Memory B cell (primary cell): ENCODE measurements at regions not wholly inside any gene's neighbourhood (a gene's known extent, or its start where the extent isn't known, plus 50 kb on each side); places are given as distances from the start of the nearest gene placed in this dataset.

Experiments used
- ATAC-seq: fragments of 150-1000 bp; cut with Tn5 transposase; 2 replicates; pipeline ENCODE4 v1.10.0; 2021; ENCODE audit warnings: low read depth, mild to moderate bottlenecking, moderate library complexity
- DNase-seq, 2 donors: peaks; one replicate each; pipeline ENCODE4 v3.0.0; 2022; ENCODE audit warnings: low spot score in 2 of 2
- H3K27ac Mint-ChIP-seq: one replicate; pipeline ENCODE4 v1.8.0; 2022; ENCODE audit warnings: mild to moderate bottlenecking, moderate library complexity, mixed read lengths
- H3K27me3 Mint-ChIP-seq: one replicate; pipeline ENCODE4 v1.8.0; 2022; ENCODE audit warnings: mixed read lengths
- H3K36me3 Mint-ChIP-seq: one replicate; pipeline ENCODE4 v1.8.0; 2022; ENCODE audit warnings: mild to moderate bottlenecking, mixed read lengths
- H3K4me1 Mint-ChIP-seq: one replicate; pipeline ENCODE4 v1.8.0; 2022; ENCODE audit warnings: mixed read lengths
- H3K4me3 Mint-ChIP-seq: one replicate; pipeline ENCODE4 v1.8.0; 2022; ENCODE audit warnings: mild to moderate bottlenecking, moderate library complexity, mixed read lengths
- H3K9me3 Mint-ChIP-seq: one replicate; pipeline ENCODE4 v1.8.0; 2022; ENCODE audit warnings: mixed read lengths

DNA sequence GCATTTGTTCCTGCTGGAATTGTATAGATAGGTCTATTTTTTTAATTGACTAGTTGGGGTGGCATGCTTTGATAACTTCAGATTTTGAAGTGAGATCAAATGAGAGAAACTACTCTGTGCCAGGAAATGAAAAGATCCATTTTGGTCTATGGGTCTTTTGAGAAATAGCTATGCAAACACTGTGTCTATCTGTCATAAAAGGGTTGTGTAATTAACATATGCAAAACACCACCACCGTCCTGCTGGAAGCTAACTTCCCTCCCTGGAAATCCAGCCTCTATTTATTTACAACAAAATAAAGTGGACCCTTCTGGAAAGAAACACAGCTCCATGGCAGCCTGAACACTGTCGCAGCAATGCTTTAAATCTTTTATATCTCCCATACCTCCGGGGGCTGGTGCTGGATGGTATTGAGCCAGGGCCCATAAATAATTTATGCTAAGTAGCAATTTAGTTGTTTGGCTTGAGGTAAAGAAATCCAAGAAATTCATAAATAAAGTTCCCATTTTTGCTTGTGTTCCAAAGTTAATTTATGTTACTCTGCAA is 244.2 kb upstream of the POU3F2 start:
- no peak overlapping the region for H3K4me3 Mint-ChIP-seq

DNA sequence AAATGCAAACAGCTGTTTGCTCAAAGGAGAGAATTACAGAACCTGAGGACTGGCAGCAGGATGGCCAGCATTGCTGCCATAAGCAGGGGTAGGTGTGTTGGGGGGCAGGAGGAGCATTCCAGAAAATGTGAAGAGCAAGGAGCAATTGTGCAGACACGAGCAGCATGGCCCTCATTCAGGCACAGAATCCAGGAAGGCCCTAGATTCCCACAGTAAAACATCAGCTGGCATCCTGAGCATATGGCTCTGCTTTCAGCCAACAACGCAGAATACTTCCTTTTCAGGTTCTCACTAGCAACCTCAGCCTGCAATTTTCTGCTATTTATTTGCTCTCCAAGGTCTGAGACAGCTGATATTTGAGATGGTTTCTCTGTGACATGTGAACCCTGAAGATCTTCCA is 243.4 kb upstream of the POU3F2 start:
- Mint-ChIP-seq H3K27ac (no peak overlapping the region), H3K27me3 (peaks cover 2% of the 10 kb centered on the region), H3K36me3 (no peaks in the 10 kb centered on the region), H3K9me3 (peaks cover 2% of the 10 kb centered on the region), H3K4me3 (no peak overlapping the region), H3K4me1 (no peaks in the 10 kb centered on the region)
- no peak for ATAC-seq
- no peak for DNase-seq

More for the DNA sequence above, 244.2 kb upstream of the POU3F2 start:
- Mint-ChIP-seq H3K4me1 (no peaks in the 10 kb centered on the region), H3K36me3 (no peaks in the 10 kb centered on the region), H3K27ac (no peak overlapping the region), H3K9me3 (no peaks in the 10 kb centered on the region), H3K27me3 (peaks cover 2% of the 10 kb centered on the region)
- DNase-seq, result no peak
- ATAC-seq, result no peak

DNA sequence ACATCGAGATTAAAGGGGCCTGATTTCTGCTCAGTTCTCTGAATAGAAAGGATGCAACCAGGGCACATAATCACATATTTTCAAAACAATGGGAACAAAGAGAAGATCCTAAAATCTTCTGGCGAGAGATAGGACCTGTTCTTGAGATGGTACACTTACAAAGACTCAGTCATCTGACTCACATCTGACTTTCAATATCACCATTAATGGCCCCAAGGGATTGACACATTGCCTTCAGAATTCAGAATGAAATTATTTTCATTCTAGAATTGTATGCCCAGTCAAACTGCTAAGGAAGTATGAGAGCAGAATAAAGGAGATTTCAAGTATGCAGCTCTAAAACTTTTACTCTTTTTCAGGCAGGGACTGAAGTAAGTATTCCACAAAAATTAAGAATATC is 240.7 kb upstream of the POU3F2 start:
- no peaks in the 10 kb centered on the region for H3K36me3 Mint-ChIP-seq
- DNase-seq, result no peak
- H3K27ac Mint-ChIP-seq, result no peak overlapping the region
- no peak overlapping the region for H3K4me3 Mint-ChIP-seq
- H3K27me3 Mint-ChIP-seq, result no peaks in the 10 kb centered on the region
- no peaks in the 10 kb centered on the region for H3K4me1 Mint-ChIP-seq
- ATAC-seq, result no peak
- H3K9me3 Mint-ChIP-seq, result peaks cover 2% of the 10 kb centered on the region

DNA sequence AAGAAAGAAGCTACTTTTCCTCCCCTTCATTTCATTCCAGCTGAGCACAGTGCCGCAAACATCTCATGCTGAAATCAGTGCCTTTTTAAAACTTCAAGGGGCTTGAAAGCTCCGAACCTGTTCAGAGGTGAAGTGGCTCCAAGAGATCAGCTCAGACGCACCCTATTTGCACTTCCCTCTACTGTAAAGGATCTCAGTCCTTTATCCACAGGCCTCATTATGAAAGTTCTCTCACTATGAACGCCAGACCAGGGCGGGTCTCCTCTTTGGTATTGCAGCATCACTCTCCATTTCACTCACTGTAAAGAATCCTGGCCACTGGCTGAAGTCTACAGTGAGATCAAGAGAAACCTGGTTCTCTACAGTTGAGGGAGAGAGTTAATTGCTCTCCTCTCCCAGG is 232.7 kb upstream of the POU3F2 start:
- Mint-ChIP-seq H3K4me3 (no peak overlapping the region), H3K4me1 (no peaks in the 10 kb centered on the region), H3K27ac (no peak overlapping the region), H3K9me3 (peaks cover 3% of the 10 kb centered on the region), H3K36me3 (no peaks in the 10 kb centered on the region), H3K27me3 (peaks cover 3% of the 10 kb centered on the region)
- no peak for ATAC-seq
- DNase-seq, result no peak

DNA sequence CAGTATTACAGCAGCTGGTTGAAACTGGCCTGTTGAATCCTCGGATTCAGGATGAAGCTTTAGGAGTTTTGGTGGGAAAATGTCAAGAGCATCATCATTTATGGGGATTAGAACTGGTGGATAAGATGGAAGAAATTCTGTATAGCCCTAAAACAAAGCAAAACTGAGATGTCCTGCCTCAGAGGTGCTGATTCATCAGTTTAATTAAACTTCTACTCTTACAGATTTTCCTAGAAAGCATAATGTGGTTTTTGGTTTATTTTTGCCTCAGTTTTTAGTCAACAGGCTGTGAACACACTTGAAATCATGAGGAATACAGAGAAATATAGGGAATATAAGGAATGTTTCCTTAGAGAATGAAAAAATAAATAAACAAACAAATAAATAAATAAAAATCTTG is 228.7 kb upstream of the POU3F2 start:
- H3K27ac Mint-ChIP-seq, result no peak overlapping the region
- H3K4me1 Mint-ChIP-seq, result no peaks in the 10 kb centered on the region
- H3K4me3 Mint-ChIP-seq, result no peak overlapping the region
- ATAC-seq (no peak), DNase-seq (no peak)
- no peaks in the 10 kb centered on the region for H3K36me3 Mint-ChIP-seq
- H3K27me3 Mint-ChIP-seq, result peaks cover 3% of the 10 kb centered on the region
- peaks cover 4% of the 10 kb centered on the region for H3K9me3 Mint-ChIP-seq

DNA sequence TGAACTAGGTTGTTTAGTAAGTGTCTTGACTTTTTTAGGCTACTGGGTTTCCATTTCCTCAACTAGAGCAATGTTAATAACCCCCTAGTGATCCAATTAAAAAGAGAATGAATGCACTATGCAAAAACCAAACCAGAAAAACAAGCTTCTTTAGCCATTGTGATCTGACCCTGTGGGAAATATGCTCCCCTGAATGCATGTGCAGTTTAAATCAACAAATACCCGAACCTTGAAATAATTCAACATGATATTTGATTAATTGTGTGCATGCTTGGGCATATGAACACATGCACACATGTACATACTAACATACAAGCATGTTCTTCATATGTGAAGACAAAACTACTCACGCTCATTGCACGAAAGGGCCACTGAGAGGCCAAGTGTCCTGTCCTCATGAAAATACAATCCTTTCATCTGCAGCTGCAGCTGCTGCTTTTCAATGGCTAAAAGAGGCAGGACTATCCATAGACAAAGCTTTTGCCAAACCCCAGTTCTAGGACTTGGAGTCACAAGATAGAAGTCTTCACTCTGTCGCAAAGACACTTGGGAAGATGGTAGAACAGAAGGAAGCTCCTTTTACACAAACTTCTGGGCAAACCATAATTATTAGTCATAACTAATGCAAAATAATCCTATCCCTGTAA is 207.1 kb upstream of the POU3F2 start:
- DNase-seq (no peak), ATAC-seq (no peak)
- Mint-ChIP-seq H3K27ac (no peak overlapping the region), H3K4me1 (no peaks in the 10 kb centered on the region), H3K9me3 (peaks cover 2% of the 10 kb centered on the region), H3K27me3 (no peaks in the 10 kb centered on the region), H3K4me3 (no peak overlapping the region), H3K36me3 (no peaks in the 10 kb centered on the region)

DNA sequence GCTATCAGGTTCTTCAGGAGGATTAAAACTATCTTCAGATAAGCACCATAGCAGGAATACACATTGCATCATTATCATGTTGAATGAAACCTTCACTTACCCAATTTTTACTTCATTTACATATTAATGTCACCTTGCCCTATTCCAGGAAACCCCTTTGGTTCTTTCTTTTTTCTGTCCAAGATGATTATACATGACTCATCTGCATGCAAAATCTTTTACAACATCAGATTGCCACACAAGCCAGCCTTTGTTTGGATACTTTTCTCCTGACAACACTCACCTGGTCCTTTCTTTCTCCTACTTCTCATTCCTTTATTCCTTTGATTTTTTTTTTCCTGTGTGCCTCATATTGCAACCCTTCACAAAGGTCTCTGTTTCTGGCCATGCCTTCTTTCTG is 200.5 kb upstream of the POU3F2 start:
- Mint-ChIP-seq H3K27me3 (no peaks in the 10 kb centered on the region), H3K36me3 (no peaks in the 10 kb centered on the region), H3K27ac (no peak overlapping the region), H3K4me1 (no peaks in the 10 kb centered on the region), H3K9me3 (no peaks in the 10 kb centered on the region), H3K4me3 (no peak overlapping the region)
- no peak for ATAC-seq
- DNase-seq, result no peak

DNA sequence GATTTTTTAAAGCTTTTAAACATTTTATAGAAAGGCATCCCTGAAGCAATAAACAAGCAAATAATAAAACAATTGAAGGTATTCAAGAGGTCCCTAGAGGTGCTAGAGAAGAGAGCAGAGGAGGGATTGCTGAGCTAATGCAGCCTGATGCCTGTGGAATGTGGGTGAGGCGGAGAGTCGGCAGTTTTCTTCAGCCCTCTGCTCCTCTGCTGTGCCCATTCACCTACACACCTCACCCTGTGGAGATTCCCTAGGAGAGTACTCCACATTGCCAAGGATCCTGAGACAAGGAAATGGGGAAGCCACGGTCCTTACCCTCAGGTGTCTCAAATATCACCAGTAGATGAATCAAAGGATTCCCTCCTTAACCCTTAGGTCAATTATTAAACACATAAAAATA is 199.8 kb upstream of the POU3F2 start:
- H3K27me3 Mint-ChIP-seq, result no peaks in the 10 kb centered on the region
- no peak for DNase-seq
- no peak overlapping the region for H3K4me3 Mint-ChIP-seq
- no peaks in the 10 kb centered on the region for H3K4me1 Mint-ChIP-seq
- ATAC-seq, result no peak
- no peaks in the 10 kb centered on the region for H3K9me3 Mint-ChIP-seq
- no peak overlapping the region for H3K27ac Mint-ChIP-seq
- H3K36me3 Mint-ChIP-seq, result no peaks in the 10 kb centered on the region

DNA sequence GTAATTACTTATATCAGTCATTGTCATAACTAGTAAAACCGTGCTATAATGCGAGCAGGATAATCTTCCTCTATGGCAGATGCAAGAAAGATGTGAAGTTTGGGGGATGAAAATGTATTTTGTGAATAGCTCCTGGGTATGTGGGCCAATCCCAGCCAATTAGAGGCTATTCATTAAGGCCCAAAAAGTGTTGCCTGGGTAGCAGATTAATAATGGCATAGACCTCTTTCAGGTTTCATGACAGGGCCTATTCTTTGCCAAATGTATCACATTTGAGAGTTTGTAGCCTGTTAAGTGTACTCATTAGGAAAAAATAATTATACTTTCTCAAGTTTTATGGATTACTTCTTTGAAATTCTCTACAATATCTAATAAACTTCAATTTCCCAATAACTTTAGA is 199.2 kb upstream of the POU3F2 start:
- DNase-seq (no peak), ATAC-seq (no peak)
- no peak overlapping the region for H3K27ac Mint-ChIP-seq
- H3K4me1 Mint-ChIP-seq, result no peaks in the 10 kb centered on the region
- no peaks in the 10 kb centered on the region for H3K36me3 Mint-ChIP-seq
- H3K27me3 Mint-ChIP-seq, result no peaks in the 10 kb centered on the region
- no peaks in the 10 kb centered on the region for H3K9me3 Mint-ChIP-seq
- H3K4me3 Mint-ChIP-seq, result no peak overlapping the region

DNA sequence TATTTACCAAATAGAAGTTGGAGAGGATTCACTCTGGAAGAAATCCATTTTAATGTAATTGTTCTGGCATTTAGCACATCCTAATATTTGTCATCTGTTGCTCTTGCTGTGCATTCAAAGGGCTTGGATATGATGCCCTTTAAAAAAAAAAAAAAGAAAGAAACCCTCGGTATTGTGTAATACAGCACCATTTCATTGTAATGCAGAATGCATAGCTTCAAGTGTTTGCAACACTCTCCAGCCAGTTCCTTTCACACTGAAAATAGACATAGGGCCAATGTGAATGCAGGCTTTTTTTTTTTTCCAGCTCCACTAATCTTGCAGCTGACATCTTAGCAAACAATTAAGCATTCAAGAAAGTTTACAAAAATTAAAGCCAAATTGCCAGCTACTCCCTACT is 197.4 kb upstream of the POU3F2 start:
- H3K27me3 Mint-ChIP-seq, result no peaks in the 10 kb centered on the region
- no peak overlapping the region for H3K4me3 Mint-ChIP-seq
- ATAC-seq (no peak), DNase-seq (no peak)
- H3K27ac Mint-ChIP-seq, result no peak overlapping the region
- no peaks in the 10 kb centered on the region for H3K9me3 Mint-ChIP-seq
- no peaks in the 10 kb centered on the region for H3K36me3 Mint-ChIP-seq
- no peaks in the 10 kb centered on the region for H3K4me1 Mint-ChIP-seq

DNA sequence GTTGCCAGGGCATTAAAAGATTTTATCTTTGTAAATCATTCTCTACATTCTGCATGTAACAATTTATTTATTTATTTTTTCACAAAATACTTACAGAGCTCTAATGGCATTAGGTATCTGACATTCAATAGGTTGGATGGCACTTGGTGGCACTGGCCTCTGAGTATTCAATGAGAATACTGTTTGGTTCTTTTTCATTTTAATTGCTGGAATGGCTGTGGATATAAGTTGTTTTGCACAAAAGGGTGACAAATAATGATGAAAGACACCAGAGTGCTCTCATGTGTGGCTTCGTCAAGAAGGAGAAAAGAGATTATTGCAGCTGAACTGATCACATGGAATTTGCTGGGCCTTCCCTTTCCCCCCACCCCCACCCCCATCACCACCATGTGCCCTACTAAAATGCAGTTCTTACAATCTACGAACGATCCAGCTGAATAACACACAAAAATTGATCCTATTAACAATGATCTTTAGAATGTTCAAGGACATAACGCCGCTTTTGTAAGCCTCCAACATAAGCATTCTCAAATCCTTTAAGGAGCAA is 195.2 kb upstream of the POU3F2 start:
- Mint-ChIP-seq H3K4me3 (no peak overlapping the region), H3K4me1 (no peaks in the 10 kb centered on the region)
- no peak for ATAC-seq

DNA sequence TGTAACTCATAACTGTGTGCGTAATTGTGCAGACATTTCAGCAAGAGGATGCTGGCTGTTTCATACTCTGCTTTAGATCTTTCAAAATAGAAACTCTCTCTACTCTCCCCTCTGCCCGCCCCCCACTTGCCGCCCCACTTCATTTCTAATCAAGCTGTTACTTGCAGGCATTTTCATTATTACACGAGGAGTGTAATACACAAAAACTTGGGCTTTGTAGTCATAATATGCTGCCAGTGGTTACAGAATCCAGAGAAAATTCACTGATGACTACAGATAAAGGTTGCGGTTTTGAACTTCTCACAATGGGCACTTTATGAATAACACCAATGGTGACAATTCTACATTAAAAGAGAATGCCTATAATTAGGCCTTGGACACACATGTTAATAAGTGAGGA is 194.0 kb upstream of the POU3F2 start:
- Mint-ChIP-seq H3K36me3 (no peaks in the 10 kb centered on the region), H3K4me1 (no peaks in the 10 kb centered on the region), H3K4me3 (no peak overlapping the region), H3K27ac (no peak overlapping the region), H3K9me3 (no peaks in the 10 kb centered on the region), H3K27me3 (no peaks in the 10 kb centered on the region)
- DNase-seq, result no peak
- ATAC-seq, result no peak

More for the DNA sequence above, 195.2 kb upstream of the POU3F2 start:
- H3K9me3 Mint-ChIP-seq, result no peaks in the 10 kb centered on the region
- no peaks in the 10 kb centered on the region for H3K36me3 Mint-ChIP-seq
- H3K27ac Mint-ChIP-seq, result no peak overlapping the region
- no peak for DNase-seq
- H3K27me3 Mint-ChIP-seq, result no peaks in the 10 kb centered on the region

DNA sequence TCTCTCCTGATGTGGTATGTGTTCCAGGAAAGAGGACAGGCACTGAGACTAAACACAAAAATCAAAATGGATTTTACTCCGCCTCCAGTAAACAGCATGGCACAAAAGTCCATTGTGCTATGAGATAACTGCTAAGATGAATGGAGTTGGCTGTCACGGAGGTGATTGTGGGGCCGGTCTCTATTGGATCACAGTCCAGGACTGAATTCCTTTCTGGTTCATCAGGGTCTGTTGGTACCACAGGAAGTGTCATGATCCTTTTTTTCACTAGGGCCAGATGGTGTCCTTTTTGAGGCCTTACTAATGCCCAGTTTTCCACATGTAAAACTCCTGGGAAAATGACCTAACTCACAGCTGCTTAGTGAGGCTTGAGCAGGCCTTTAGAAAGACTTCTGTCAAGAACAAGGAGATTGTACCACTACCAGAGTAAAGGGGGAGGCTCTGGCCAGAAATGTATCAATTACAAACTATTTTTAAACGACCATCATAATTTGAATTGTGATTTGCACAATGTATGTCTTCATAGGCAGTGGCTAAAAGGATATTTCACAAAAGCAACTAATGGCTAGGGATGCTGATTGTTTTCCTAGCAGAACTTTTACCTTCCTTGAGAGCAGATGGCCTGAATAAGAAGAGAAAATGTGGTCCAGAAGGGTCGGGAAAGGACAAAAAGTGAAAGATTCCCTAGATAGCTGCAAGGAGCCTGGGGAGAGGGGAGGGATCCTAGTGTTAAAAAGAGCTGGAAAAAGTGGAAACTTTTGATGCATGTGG is 192.2 kb upstream of the POU3F2 start:
- H3K36me3 Mint-ChIP-seq, result no peaks in the 10 kb centered on the region
- H3K27ac Mint-ChIP-seq, result no peak overlapping the region
- H3K4me3 Mint-ChIP-seq, result no peak overlapping the region
- no peaks in the 10 kb centered on the region for H3K27me3 Mint-ChIP-seq
- no peaks in the 10 kb centered on the region for H3K9me3 Mint-ChIP-seq
- ATAC-seq (no peak), DNase-seq (no peak)
- H3K4me1 Mint-ChIP-seq, result no peaks in the 10 kb centered on the region

DNA sequence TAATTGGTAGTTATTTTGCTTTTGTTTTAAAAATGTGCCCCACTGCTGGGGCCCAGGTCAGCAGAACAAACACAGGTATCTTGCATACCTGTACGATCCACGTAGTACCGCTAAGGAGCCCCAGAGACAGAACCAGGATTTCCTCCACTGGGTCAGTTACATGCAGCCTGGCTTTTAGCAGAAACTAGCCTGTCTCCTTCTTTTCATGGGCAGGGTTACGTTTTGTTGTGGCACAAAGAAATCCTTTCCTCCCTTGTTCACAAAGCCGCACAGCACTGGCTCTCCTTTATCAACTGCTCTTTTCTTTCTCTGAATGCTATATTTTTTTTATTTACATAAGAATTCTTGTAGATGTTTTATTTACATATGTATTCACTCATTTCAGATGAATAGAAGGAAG is 190.3 kb upstream of the POU3F2 start:
- Mint-ChIP-seq H3K4me3 (no peak overlapping the region), H3K27me3 (no peaks in the 10 kb centered on the region), H3K36me3 (no peaks in the 10 kb centered on the region), H3K9me3 (no peaks in the 10 kb centered on the region), H3K4me1 (no peaks in the 10 kb centered on the region), H3K27ac (no peak overlapping the region)
- DNase-seq, result no peak
- ATAC-seq, result no peak
